Vagina (tissue), 2 donors: ENCODE measurements at regions not wholly inside any gene's neighbourhood (a gene's known extent, or its start where the extent isn't known, plus 50 kb on each side); places are given as distances from the start of the nearest gene placed in this dataset.

Experiments
- DNase-seq, 2 donors: peaks; one replicate each; pipeline ENCODE4 v3.0.0-alpha.2; 2017; ENCODE audit errors: extremely low spot score in 2 of 2
- H3K27ac ChIP-seq: fragments of 200-600 bp; sonication (generic); one replicate; pipeline ENCODE4 v1.5.1; 2019
- H3K27me3 ChIP-seq: fragments of 200-600 bp; sonication (generic); one replicate; pipeline ENCODE4 v1.5.1; 2019
- H3K36me3 ChIP-seq, 2 donors: fragments of 200-600 bp; sonication (generic); one replicate each; pipeline ENCODE4 v1.5.1; 2017 to 2019
- H3K4me1 ChIP-seq: fragments of 200-600 bp; sonication (generic); one replicate; pipeline ENCODE4 v1.5.1; 2019
- H3K4me3 ChIP-seq, 2 donors: fragments of 200-600 bp; sonication (generic); 1 replicate in 1 of 2; 2 replicates in 1 of 2; pipeline ENCODE4 v1.5.1; 2016 to 2019
- H3K9me3 ChIP-seq: fragments of 200-600 bp; sonication (generic); one replicate; pipeline ENCODE4 v1.5.1; 2019
- CTCF ChIP-seq, 3 experiments: fragments of 450-650 bp in 2 of 3; fragments of 200-600 bp in 1 of 3; sonication (generic) in 1 of 3; IDR thresholded peaks; one replicate each; pipeline ENCODE4 v1.5.1; 2017 to 2019; ENCODE audit warnings: antibody characterized with exemption in 3 of 3, mild to moderate bottlenecking in 2 of 3, moderate library complexity in 2 of 3
- POLR2A ChIP-seq, 2 donors: fragments of 450-650 bp; IDR thresholded peaks; one replicate each; pipeline ENCODE4 v1.6.1; 2017; ENCODE audit warnings: antibody characterized with exemption in 2 of 2, mild to moderate bottlenecking in 2 of 2, moderate library complexity in 2 of 2
- POLR2AphosphoS5 ChIP-seq, 2 donors: sonication (generic); formaldehyde crosslinking; IDR thresholded peaks; one replicate each; pipeline ENCODE4 v1.9.0; 2017; ENCODE audit warnings: antibody characterized with exemption in 2 of 2, mild to moderate bottlenecking in 2 of 2, low read depth in 1 of 2; ENCODE audit not compliant: insufficient read depth in 1 of 2
- intact Hi-C: fragments of 100-400 bp; cut with DNase I; formaldehyde crosslinking; loops from one replicate; pipeline ENCODE4 v1.15.1; 2023

GRCh38 chrX:94515009-94515408, 841.0 kb downstream of the FAM133A start:
- intact Hi-C loops, result no loop called here
- no peak for TF ChIP-seq POLR2A (IDR thresholded peaks at IDR 0.05)
- TF ChIP-seq POLR2AphosphoS5 (IDR thresholded peaks at IDR 0.05; ENCODE audit: insufficient read depth in 1 of 2, low read depth in 1 of 2), result no peak
- no peak for TF ChIP-seq CTCF (IDR thresholded peaks at IDR 0.05)
- DNase-seq, result no peak
- no peaks in the 10 kb centered on the region for H3K36me3 ChIP-seq
- H3K9me3 ChIP-seq, result no peaks in the 10 kb centered on the region
- no peaks in the 10 kb centered on the region for H3K4me1 ChIP-seq
- no peak overlapping the region for H3K27ac ChIP-seq
- no peaks in the 10 kb centered on the region for H3K27me3 ChIP-seq
- H3K4me3 ChIP-seq, result no peak overlapping the region

- no peaks in the 10 kb centered on the region for H3K27me3 ChIP-seq
- no peak overlapping the region for H3K27ac ChIP-seq
- TF ChIP-seq POLR2AphosphoS5 (IDR thresholded peaks at IDR 0.05; ENCODE audit: insufficient read depth in 1 of 2, low read depth in 1 of 2), result no peak
- no peak for TF ChIP-seq CTCF (IDR thresholded peaks at IDR 0.05)
- no peak for TF ChIP-seq POLR2A (IDR thresholded peaks at IDR 0.05)
- intact Hi-C loops, result no loop called here
- H3K9me3 ChIP-seq, result no peaks in the 10 kb centered on the region
- no peak for DNase-seq
- H3K36me3 ChIP-seq, result no peaks in the 10 kb centered on the region
- H3K4me1 ChIP-seq, result no peaks in the 10 kb centered on the region
- H3K4me3 ChIP-seq, result no peak overlapping the region
Measured at GRCh38 chrX:94524867-94525266, 850.9 kb downstream of the FAM133A start.

DNA sequence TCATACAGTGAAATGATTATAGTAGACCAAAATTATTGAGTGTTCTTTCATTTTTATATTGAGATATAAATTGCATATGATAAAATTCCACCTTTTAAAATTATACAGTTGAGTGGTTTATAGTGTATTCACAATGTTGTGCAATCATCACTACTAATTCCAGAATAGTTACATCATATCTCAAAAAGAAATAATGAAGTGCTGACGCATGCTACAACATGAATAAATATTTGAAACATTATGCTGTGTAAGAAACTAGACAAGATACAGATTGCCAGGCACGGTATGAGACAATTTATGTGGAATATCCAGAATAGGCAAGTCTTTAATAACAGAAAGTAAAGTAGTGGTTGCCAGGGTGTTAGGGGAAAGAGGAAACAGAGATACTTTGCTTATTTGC, 871.7 kb downstream of the FAM133A start:
- Histone ChIP-seq H3K27me3 (no peaks in the 10 kb centered on the region), H3K36me3 (no peaks in the 10 kb centered on the region), H3K9me3 (no peaks in the 10 kb centered on the region), H3K4me1 (no peaks in the 10 kb centered on the region), H3K4me3 (no peak overlapping the region), H3K27ac (no peak overlapping the region)
- DNase-seq, result no peak
- intact Hi-C loops, result no loop called here
- TF ChIP-seq CTCF (IDR thresholded peaks at IDR 0.05) (no peak), POLR2AphosphoS5 (IDR thresholded peaks at IDR 0.05; ENCODE audit: insufficient read depth in 1 of 2, low read depth in 1 of 2) (no peak), POLR2A (IDR thresholded peaks at IDR 0.05) (no peak)

DNA sequence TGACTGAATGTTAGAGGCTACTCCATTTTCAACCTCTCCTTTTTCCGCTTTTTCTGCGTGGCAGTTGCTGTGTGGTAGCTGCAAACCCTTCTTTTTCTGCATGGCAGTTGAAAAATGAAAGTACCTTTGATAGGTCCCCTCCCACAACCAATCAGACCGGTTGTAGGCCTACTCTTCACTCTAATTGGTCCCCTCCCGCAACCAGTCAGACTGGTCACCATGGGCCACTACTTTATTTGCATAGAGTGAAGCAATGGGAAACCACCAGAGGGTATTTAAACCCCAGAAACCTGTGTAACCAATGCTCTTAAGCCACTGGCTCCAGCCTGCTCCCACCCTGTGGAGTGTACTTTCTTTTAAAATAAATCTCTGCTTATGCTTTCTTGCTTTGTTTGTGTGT, 877.8 kb downstream of the FAM133A start:
- Histone ChIP-seq H3K27ac (no peak overlapping the region), H3K4me1 (no peaks in the 10 kb centered on the region), H3K4me3 (no peak overlapping the region), H3K27me3 (no peaks in the 10 kb centered on the region), H3K9me3 (no peaks in the 10 kb centered on the region), H3K36me3 (no peaks in the 10 kb centered on the region)
- no peak for DNase-seq
- intact Hi-C loops, result no loop called here
- TF ChIP-seq POLR2A (IDR thresholded peaks at IDR 0.05), result no peak
- no peak for TF ChIP-seq CTCF (IDR thresholded peaks at IDR 0.05)
- no peak for TF ChIP-seq POLR2AphosphoS5 (IDR thresholded peaks at IDR 0.05; ENCODE audit: insufficient read depth in 1 of 2, low read depth in 1 of 2)

GRCh38 chrX:94560930-94561329, 886.9 kb downstream of the FAM133A start:
- no peak for DNase-seq
- TF ChIP-seq CTCF (IDR thresholded peaks at IDR 0.05) (no peak), POLR2AphosphoS5 (IDR thresholded peaks at IDR 0.05; ENCODE audit: insufficient read depth in 1 of 2, low read depth in 1 of 2) (no peak), POLR2A (IDR thresholded peaks at IDR 0.05) (no peak)
- H3K27me3 ChIP-seq, result no peaks in the 10 kb centered on the region
- no peaks in the 10 kb centered on the region for H3K9me3 ChIP-seq
- H3K4me3 ChIP-seq, result no peak overlapping the region
- H3K4me1 ChIP-seq, result no peaks in the 10 kb centered on the region
- H3K27ac ChIP-seq, result no peak overlapping the region
- intact Hi-C loops, result no loop called here
- no peaks in the 10 kb centered on the region for H3K36me3 ChIP-seq
